ENCODE measurements at regions not wholly inside any gene's neighbourhood (a gene's known extent, or its start where the extent isn't known, plus 50 kb on each side); places are given as distances from the start of the nearest gene placed in this dataset.
"Not testable (repeated sequence)": the region's sequence is repeated elsewhere in the genome, so short reads cannot be mapped to it uniquely, and the experiment has no call there.

DNA sequence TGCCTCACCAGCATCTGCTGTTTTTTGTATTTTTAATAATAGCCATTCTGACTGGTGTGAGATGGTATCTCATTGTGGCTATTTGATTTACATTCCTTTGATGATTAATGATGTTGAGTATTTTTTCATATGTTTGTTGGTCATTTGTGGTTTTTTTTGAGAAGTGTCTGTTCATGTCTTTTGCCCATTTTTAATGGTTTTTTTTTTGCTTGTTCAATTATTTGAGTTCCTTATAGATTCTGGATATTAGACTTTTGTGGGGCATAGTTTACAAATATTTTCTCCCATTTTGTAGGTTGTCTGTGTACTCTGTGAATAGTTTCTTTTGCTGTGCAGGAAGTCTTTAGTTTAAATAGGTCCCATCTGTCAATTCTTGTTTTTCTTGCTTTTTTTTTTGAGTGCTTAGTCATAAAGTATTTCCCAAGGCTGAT, 148.1 kb downstream of the NPR3 start:
- Mint-ChIP-seq H3K9me3 (ENCODE audit: low read depth) (peaks cover 43% of the 10 kb centered on the region), H3K36me3 (ENCODE audit: low read depth) (peaks cover 24% of the 10 kb centered on the region), H3K4me3 (ENCODE audit: unreplicated experiment) (no peak overlapping the region), H3K27me3 (ENCODE audit: low read depth) (no peaks in the 10 kb centered on the region), H3K27ac (ENCODE audit: unreplicated experiment) (no peak overlapping the region), H3K4me1 (ENCODE audit: low read depth) (peaks cover 4% of the 10 kb centered on the region)
- no peak for DNase-seq (ENCODE audit: low spot score)
- TF ChIP-seq, protein P1, sequence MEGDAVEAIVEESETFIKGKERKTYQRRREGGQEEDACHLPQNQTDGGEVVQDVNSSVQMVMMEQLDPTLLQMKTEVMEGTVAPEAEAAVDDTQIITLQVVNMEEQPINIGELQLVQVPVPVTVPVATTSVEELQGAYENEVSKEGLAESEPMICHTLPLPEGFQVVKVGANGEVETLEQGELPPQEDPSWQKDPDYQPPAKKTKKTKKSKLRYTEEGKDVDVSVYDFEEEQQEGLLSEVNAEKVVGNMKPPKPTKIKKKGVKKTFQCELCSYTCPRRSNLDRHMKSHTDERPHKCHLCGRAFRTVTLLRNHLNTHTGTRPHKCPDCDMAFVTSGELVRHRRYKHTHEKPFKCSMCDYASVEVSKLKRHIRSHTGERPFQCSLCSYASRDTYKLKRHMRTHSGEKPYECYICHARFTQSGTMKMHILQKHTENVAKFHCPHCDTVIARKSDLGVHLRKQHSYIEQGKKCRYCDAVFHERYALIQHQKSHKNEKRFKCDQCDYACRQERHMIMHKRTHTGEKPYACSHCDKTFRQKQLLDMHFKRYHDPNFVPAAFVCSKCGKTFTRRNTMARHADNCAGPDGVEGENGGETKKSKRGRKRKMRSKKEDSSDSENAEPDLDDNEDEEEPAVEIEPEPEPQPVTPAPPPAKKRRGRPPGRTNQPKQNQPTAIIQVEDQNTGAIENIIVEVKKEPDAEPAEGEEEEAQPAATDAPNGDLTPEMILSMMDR (IDR thresholded peaks at IDR 0.05): no peak

DNA sequence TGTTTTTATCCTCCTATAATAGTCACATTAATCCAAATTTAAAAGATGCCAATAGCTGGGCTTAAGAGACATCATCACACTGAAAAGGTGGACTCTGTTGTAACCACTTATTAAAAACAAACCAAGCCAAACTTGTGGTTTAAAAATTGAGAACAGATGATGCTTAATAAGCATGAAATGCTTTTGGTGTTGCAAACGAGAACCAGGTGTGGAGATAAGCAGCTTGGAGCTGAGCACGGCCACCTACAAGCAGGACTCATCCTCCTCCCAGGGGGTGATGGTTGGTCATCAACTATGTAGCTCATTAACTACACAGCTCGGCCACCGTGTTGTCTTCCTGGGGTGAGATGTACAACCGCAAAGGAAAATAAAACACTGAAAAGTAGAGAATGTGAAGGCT, 154.4 kb downstream of the NPR3 start:
- no peaks in the 10 kb centered on the region for H3K27me3 Mint-ChIP-seq (ENCODE audit: low read depth)
- peaks cover 22% of the 10 kb centered on the region for H3K9me3 Mint-ChIP-seq (ENCODE audit: low read depth)
- no peak for DNase-seq (ENCODE audit: low spot score)
- H3K27ac Mint-ChIP-seq (ENCODE audit: unreplicated experiment): no peak overlapping the region
- TF ChIP-seq, protein P1 (IDR thresholded peaks at IDR 0.05): no peak
- no peak overlapping the region for H3K4me3 Mint-ChIP-seq (ENCODE audit: unreplicated experiment)
- peaks cover 10% of the 10 kb centered on the region for H3K36me3 Mint-ChIP-seq (ENCODE audit: low read depth)
- peaks cover 12% of the 10 kb centered on the region for H3K4me1 Mint-ChIP-seq (ENCODE audit: low read depth)

DNA sequence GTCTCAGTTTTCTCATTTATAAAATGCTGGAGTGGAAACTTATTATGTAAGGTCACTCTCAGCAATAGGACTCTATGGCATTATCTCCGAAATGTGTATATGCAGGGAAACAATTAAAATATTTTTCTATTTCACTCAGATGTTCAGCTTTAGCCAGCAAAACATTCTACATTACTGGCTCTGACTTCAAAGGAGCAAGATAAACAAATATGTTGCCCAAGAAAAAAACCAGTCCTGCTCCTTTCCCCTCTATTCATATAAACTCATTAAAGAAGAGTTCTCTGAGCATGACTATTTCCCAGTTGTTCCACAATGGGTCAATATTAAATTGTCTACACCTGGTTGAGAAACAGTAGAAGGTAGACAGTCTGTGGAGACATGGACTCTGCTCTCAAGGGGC, 155.0 kb downstream of the NPR3 start:
- Mint-ChIP-seq H3K27ac (ENCODE audit: unreplicated experiment) (no peak overlapping the region), H3K36me3 (ENCODE audit: low read depth) (peaks cover 8% of the 10 kb centered on the region), H3K27me3 (ENCODE audit: low read depth) (no peaks in the 10 kb centered on the region), H3K9me3 (ENCODE audit: low read depth) (peaks cover 18% of the 10 kb centered on the region), H3K4me1 (ENCODE audit: low read depth) (peaks cover 12% of the 10 kb centered on the region), H3K4me3 (ENCODE audit: unreplicated experiment) (no peak overlapping the region)
- DNase-seq (ENCODE audit: low spot score): no peak
- TF ChIP-seq, protein P1 (IDR thresholded peaks at IDR 0.05): no peak

DNA sequence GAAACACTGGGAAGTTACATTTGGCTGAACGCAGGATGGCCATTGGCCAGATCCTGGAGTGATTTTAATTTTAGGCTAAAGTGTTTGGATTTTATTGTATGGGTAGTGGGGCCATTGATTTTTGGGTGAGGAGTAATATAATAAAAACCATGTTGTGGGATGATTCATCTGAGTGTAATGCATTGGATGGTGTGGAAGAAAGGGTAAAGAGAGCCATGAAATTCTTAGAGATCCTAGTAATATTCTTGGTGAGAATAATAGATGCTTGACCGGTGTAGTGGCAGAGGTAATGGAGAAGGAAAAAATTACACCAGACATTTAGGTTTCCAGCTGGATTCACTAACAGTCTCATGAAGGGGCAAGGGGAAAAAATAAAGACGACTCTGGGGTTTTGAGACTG, 158.1 kb downstream of the NPR3 start:
- H3K27me3 Mint-ChIP-seq (ENCODE audit: low read depth): no peaks in the 10 kb centered on the region
- peaks cover 26% of the 10 kb centered on the region for H3K9me3 Mint-ChIP-seq (ENCODE audit: low read depth)
- no peak for DNase-seq (ENCODE audit: low spot score)
- H3K4me3 Mint-ChIP-seq (ENCODE audit: unreplicated experiment): no peak overlapping the region
- peaks cover 13% of the 10 kb centered on the region for H3K36me3 Mint-ChIP-seq (ENCODE audit: low read depth)
- TF ChIP-seq, protein P1 (IDR thresholded peaks at IDR 0.05): no peak
- H3K4me1 Mint-ChIP-seq (ENCODE audit: low read depth): peaks cover 12% of the 10 kb centered on the region
- no peak overlapping the region for H3K27ac Mint-ChIP-seq (ENCODE audit: unreplicated experiment)

DNA sequence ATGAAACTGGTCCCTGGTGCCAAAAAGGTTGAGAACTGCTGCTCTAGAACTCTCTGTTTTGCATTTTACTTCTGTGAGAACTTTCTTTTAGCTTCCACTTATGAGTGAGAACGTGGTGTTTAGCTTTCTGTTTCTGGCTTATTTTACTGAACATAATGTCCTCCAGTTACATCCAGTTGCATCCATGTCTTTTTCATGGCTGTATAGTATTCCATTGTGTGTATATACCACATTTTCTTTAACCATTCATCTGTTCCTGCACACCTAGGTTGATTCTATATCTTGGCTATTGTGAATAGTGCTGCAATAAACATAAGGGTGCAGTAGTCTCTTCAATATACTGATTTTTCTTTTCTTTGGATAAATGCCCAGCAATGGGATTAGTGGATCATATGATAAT, 165.7 kb downstream of the NPR3 start:
- Mint-ChIP-seq H3K27me3 (ENCODE audit: low read depth) (no peaks in the 10 kb centered on the region), H3K36me3 (ENCODE audit: low read depth) (peaks cover 13% of the 10 kb centered on the region), H3K27ac (ENCODE audit: unreplicated experiment) (no peak overlapping the region), H3K4me3 (ENCODE audit: unreplicated experiment) (no peak overlapping the region), H3K9me3 (ENCODE audit: low read depth) (peaks cover 39% of the 10 kb centered on the region), H3K4me1 (ENCODE audit: low read depth) (no peaks in the 10 kb centered on the region)
- no peak for DNase-seq (ENCODE audit: low spot score)
- TF ChIP-seq, protein P1 (IDR thresholded peaks at IDR 0.05): no peak

DNA sequence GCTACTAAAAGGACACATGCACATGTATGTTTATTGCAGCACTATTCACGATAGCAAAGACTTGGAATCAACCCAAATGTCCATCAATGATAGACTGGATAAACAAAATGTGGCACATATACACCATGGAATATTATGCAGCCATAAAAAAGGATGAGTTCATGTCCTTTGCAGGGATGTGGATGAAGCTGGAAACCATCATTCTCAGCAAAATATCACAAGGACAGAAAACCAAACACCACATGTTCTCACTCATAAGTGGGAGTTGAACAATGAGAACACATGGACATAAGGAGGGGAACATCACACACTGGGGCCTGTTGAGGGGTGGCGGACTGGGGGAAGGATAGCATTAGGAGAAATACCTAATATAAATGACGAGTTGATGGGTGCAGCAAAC, 168.2 kb downstream of the NPR3 start:
- H3K4me3 Mint-ChIP-seq (ENCODE audit: unreplicated experiment); H3K27me3 Mint-ChIP-seq (ENCODE audit: low read depth); H3K4me1 Mint-ChIP-seq (ENCODE audit: low read depth); DNase-seq (ENCODE audit: low spot score); H3K27ac Mint-ChIP-seq (ENCODE audit: unreplicated experiment): not testable (repeated sequence)
- H3K9me3 Mint-ChIP-seq (ENCODE audit: low read depth): peaks cover 42% of the 10 kb centered on the region
- H3K36me3 Mint-ChIP-seq (ENCODE audit: low read depth): peaks cover 14% of the 10 kb centered on the region
